Gastrocnemius medialis (tissue), 4 donors: ENCODE measurements at regions not wholly inside any gene's neighbourhood (a gene's known extent, or its start where the extent isn't known, plus 50 kb on each side); places are given as distances from the start of the nearest gene placed in this dataset.

Source experiments
- CTCF ChIP-seq, 5 experiments: fragments of 450-650 bp in 3 of 5; fragments of 200-600 bp in 2 of 5; sonication (generic) in 2 of 5; IDR thresholded peaks in 4 of 5; conservative IDR thresholded peaks in 1 of 5; 1 replicate in 4 of 5; 2 replicates in 1 of 5; pipeline ENCODE4 v1.5.1; 2016 to 2019; ENCODE audit warnings: antibody characterized with exemption in 5 of 5, mild to moderate bottlenecking in 3 of 5, moderate library complexity in 3 of 5
- POLR2A ChIP-seq, 2 donors: fragments of 450-650 bp; IDR thresholded peaks; one replicate each; pipeline ENCODE4 v1.6.1; 2017; ENCODE audit warnings: antibody characterized with exemption in 2 of 2, mild to moderate bottlenecking in 2 of 2, moderate library complexity in 2 of 2

DNA sequence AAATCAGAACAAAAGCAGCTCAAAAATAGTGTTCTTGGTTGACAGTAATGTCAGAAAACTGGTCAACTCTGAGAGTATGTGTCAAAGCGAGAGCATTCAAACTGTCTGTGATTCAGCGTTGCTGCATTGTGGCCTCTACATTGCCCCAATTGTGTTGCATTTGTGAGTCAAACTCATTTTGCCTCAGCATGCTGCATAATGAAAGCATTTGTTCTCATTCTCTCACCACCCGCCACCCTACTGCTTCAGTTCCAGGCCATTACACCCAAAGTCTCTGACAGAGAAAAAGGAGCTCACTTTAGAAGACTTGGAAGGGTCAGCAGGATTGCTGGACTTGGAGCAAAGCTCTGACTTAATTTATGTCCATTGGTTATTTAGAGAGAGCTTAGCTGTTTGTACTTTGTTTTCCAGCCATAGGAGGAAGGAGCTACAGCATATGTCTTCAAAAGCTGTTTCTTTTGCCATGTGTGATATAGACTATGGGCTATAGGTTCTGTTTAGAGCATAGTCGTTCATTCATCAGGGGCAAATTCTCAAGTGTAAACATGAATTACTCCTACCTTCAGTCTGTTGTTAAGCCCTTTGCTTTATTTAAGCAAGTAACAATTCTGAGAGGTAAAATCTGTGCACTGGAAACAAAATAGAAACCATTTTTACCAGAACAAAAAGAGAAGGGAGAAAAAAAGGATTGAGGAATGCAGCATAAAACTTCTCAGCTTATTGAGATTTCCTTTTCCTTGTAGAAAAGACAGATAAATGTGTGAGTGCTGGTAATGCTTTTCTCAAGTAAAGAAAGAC, 153.4 kb upstream of the ANK2 start:
- TF ChIP-seq CTCF (IDR thresholded peaks at IDR 0.05 in 4 of 5, conservative IDR thresholded peaks at IDR 0.05 in 1 of 5) (no peak), POLR2A (IDR thresholded peaks at IDR 0.05) (no peak)
